Stimulated activated naive B cell treated with anti-CD40 and anti-IgM and Interleukin-4, amounts not matched to agents 10 μg/mL and 1 μg/mL and 100 μg/mL, for 72 hours (primary cell): ENCODE measurements at regions not wholly inside any gene's neighbourhood (a gene's known extent, or its start where the extent isn't known, plus 50 kb on each side); places are given as distances from the start of the nearest gene placed in this dataset.

Experiments used
- ATAC-seq, 2 donors: fragments of 150-1000 bp; cut with Tn5 transposase; replicated peaks; 2 replicates each; pipeline ENCODE4 v1.10.0; 2021; ENCODE audit warnings: moderate library complexity in 1 of 2
- DNase-seq: peaks from one replicate; pipeline ENCODE4 v3.0.0; 2021
- H3K27ac Mint-ChIP-seq: one replicate; pipeline ENCODE4 v1.8.0; 2022; ENCODE audit warnings: mild to moderate bottlenecking, mixed read lengths
- H3K27me3 Mint-ChIP-seq, 2 donors: one replicate each; pipeline ENCODE4 v1.8.0; 2022; ENCODE audit warnings: mixed read lengths in 2 of 2
- H3K36me3 Mint-ChIP-seq, 2 donors: one replicate each; pipeline ENCODE4 v1.8.0; 2022; ENCODE audit warnings: mixed read lengths in 2 of 2, mild to moderate bottlenecking in 1 of 2
- H3K4me1 Mint-ChIP-seq, 2 donors: one replicate each; pipeline ENCODE4 v1.8.0; 2022; ENCODE audit warnings: mixed read lengths in 2 of 2, mild to moderate bottlenecking in 1 of 2
- H3K4me3 Mint-ChIP-seq, 2 donors: one replicate each; pipeline ENCODE4 v1.8.0; 2022; ENCODE audit warnings: mild to moderate bottlenecking in 2 of 2, mixed read lengths in 2 of 2, moderate library complexity in 1 of 2
- H3K9me3 Mint-ChIP-seq, 2 donors: one replicate each; pipeline ENCODE4 v1.8.0; 2022; ENCODE audit warnings: mixed read lengths in 2 of 2, mild to moderate bottlenecking in 1 of 2

DNA sequence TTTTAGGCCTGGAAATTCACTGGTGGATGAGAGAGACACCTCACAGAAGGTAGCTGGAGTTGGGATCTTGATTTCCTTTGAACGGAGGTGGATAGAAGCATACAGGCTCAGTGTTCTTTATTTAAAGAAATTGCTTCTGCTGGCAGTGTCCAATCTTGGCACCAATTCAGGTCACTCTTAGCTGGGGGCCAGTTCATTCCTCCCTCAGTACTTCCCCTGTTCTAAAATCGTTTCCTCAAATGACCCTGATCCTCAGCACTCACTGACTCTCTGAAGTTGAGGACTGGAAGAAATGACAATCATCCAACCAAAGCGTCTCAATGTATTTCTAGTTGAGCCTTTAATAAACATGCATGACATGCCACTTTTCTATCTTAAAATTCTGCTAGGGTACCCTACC lies 472.5 kb upstream of the BTBD3 start:
- Mint-ChIP-seq H3K27me3 (no peaks in the 10 kb centered on the region), H3K36me3 (no peaks in the 10 kb centered on the region), H3K4me3 (no peak overlapping the region), H3K9me3 (peaks cover 2 to 4% of the 10 kb centered on the region in 2 donors), H3K4me1 (no peaks in the 10 kb centered on the region), H3K27ac (no peak overlapping the region)
- no peak for ATAC-seq
- DNase-seq = no peak

- Mint-ChIP-seq H3K27me3 (no peaks in the 10 kb centered on the region), H3K36me3 (no peaks in the 10 kb centered on the region), H3K4me3 (no peak overlapping the region), H3K4me1 (no peaks in the 10 kb centered on the region), H3K27ac (no peak overlapping the region), H3K9me3 (peaks cover 4% of the 10 kb centered on the region in 2 donors)
- DNase-seq (no peak), ATAC-seq (no peak)
These were observed 471.8 kb upstream of the BTBD3 start for GRCh38 chr20:11445891-11446290.

DNA sequence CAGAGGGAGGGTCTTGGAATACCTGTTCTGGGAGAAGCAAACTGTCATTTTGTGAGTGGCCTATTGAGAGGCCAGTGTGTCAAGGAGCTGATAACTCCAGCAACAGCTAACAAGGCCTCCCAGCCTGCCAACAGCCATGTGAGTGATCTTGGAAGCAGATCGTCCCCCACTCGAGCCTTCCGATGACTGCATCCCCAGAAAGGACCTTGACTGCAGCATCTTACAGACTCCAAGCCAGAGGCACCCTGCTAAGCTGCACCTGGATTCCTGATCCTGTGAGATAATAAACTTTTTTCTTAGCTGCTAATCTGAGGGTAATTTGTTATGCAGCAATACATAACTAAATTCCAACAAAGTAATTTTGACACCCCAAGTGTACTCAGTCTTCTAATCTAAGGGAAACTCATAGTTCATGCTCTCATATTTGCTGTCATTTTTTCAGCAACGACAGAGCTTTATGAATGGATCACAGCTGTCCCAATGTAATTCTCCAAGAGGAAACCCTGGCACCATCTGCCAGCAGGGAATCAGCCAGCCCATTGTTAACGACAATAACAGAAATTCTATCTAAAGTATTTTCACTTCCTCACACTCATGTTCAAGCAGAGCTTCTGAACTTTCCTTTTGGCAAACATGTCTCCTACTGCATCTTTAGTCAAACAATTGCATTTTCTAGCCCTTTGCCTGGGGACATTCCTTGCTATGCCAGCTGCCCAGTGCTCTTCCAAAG lies 470.2 kb upstream of the BTBD3 start:
- no peak for DNase-seq
- Mint-ChIP-seq H3K27ac (no peak overlapping the region), H3K36me3 (no peaks in the 10 kb centered on the region), H3K27me3 (no peaks in the 10 kb centered on the region), H3K4me1 (no peaks in the 10 kb centered on the region), H3K4me3 (no peak overlapping the region), H3K9me3 (peaks cover 4% of the 10 kb centered on the region in 2 donors)
- ATAC-seq = no peak

DNA sequence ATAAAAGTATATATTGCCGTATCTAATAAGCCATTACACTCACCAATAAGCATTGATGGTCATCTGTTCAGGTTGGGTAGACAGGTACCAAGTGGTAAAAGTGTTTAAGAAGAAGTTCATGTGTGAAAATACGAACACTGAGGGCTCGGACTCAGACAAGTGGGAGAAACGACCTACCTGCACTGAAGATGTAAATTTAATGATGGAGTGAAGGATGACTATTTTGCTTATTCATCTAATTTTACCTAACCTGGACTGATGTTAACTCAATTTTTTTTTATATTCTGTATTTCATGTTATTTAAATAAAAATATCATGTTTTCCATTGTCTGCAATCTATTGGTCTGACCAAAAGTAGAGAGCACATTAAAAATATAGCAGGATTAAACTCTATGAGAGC lies 469.1 kb upstream of the BTBD3 start:
- Mint-ChIP-seq H3K27me3 (no peaks in the 10 kb centered on the region), H3K36me3 (no peaks in the 10 kb centered on the region), H3K4me3 (no peak overlapping the region), H3K4me1 (no peaks in the 10 kb centered on the region), H3K9me3 (peaks cover 4% of the 10 kb centered on the region in 2 donors), H3K27ac (no peak overlapping the region)
- DNase-seq = no peak
- ATAC-seq = no peak

DNA sequence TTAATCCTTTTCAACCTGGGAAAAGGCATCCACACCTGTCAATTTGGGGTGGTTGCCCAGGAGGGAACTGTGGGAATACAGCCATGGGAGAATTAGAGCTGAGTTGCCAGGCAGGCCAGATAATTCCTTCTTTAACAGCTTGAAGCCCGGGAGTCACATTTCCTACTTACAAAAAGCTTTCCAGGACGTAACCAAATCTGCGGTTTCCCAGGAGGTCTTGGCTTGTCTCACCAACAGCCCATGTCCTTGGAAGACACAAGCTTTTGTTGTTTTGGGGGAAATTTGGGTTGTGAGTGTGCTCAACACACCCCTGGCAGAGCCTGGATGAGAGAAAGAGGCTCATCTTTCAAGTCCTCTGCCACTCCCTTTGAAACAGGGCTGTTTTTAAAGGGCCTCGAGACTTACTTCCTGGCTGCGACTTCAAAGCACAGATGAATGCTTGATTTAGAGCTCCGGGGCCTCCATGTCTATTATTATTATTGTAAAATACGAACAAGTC lies 465.9 kb upstream of the BTBD3 start:
- Mint-ChIP-seq H3K36me3 (no peaks in the 10 kb centered on the region), H3K27me3 (no peaks in the 10 kb centered on the region), H3K4me1 (no peaks in the 10 kb centered on the region), H3K9me3 (peaks cover 4% of the 10 kb centered on the region in 2 donors), H3K27ac (no peak overlapping the region), H3K4me3 (no peak overlapping the region)
- ATAC-seq = no peak
- DNase-seq = no peak

- H3K36me3 Mint-ChIP-seq = no peaks in the 10 kb centered on the region
- no peaks in the 10 kb centered on the region for H3K4me1 Mint-ChIP-seq
- DNase-seq (no peak), ATAC-seq (no peak)
- H3K27ac Mint-ChIP-seq = no peak overlapping the region
- peaks cover 2 to 4% of the 10 kb centered on the region in 2 donors for H3K9me3 Mint-ChIP-seq
- no peaks in the 10 kb centered on the region for H3K27me3 Mint-ChIP-seq
- H3K4me3 Mint-ChIP-seq = no peak overlapping the region
These were observed 465.4 kb upstream of the BTBD3 start for GRCh38 chr20:11452326-11452725.

- ATAC-seq (no peak), DNase-seq (no peak)
- no peaks in the 10 kb centered on the region for H3K36me3 Mint-ChIP-seq
- no peak overlapping the region for H3K4me3 Mint-ChIP-seq
- H3K4me1 Mint-ChIP-seq = no peaks in the 10 kb centered on the region
- H3K27ac Mint-ChIP-seq = no peak overlapping the region
- no peaks in the 10 kb centered on the region for H3K27me3 Mint-ChIP-seq
- peaks cover 2 to 4% of the 10 kb centered on the region in 2 donors for H3K9me3 Mint-ChIP-seq
These were observed 464.3 kb upstream of the BTBD3 start for GRCh38 chr20:11453430-11453829.

GRCh38 chr20:11454966-11455799 lies 462.5 kb upstream of the BTBD3 start:
- no peak overlapping the region for H3K4me3 Mint-ChIP-seq
- H3K4me1 Mint-ChIP-seq = no peaks in the 10 kb centered on the region
- no peaks in the 10 kb centered on the region for H3K27me3 Mint-ChIP-seq
- peaks cover 1 to 2% of the 10 kb centered on the region in 2 donors for H3K9me3 Mint-ChIP-seq
- no peak for ATAC-seq
- DNase-seq = no peak
- H3K36me3 Mint-ChIP-seq = no peaks in the 10 kb centered on the region
- no peak overlapping the region for H3K27ac Mint-ChIP-seq

- DNase-seq = no peak
- peaks cover 0 to 1% of the 10 kb centered on the region in 2 donors for H3K9me3 Mint-ChIP-seq
- no peak for ATAC-seq
- H3K4me1 Mint-ChIP-seq = no peaks in the 10 kb centered on the region
- no peaks in the 10 kb centered on the region for H3K27me3 Mint-ChIP-seq
- H3K36me3 Mint-ChIP-seq = no peaks in the 10 kb centered on the region
- no peak overlapping the region for H3K4me3 Mint-ChIP-seq
- H3K27ac Mint-ChIP-seq = no peak overlapping the region
These were observed 460.2 kb upstream of the BTBD3 start for GRCh38 chr20:11457488-11457887.

DNA sequence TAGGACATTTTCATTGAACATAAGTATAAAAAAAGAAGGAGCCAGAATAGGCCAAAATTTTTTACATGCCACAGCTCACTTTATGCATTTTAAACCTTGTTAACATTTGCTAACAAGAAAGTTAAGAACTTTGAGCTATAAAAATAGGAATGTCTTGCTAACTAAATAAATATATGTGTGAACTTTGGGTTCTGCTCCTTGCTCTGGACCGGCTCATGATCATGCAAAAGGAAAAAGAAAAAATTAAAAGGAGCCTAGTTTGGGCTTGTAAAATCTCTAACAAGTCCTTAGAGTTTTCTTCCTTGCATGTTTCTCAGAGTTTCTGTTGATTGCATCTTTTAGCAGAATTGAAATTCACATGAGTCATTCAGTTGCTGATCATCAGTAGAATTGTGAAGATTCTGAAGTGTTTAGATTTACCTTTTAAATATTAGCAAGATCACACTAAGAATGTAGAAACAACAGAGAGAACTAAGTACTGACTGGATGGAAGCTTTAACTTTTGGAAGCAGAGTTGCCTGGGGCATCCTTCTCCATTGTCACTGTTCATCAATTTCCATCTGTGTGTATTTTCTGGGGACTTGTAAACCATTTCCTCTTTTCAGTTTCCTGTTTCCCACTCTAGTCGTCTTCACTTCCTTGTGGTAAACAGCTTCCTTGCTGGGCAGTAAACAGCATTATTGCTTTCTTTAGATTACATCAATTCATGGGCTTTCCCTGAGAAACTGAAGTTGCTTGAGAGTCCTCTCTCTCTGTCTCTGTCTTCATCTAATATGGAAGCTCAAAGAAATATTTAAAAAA lies 458.4 kb upstream of the BTBD3 start:
- DNase-seq = no peak
- no peak overlapping the region for H3K4me3 Mint-ChIP-seq
- no peaks in the 10 kb centered on the region for H3K36me3 Mint-ChIP-seq
- H3K9me3 Mint-ChIP-seq = peaks cover 0 to 1% of the 10 kb centered on the region in 2 donors
- no peak for ATAC-seq
- H3K27me3 Mint-ChIP-seq = no peaks in the 10 kb centered on the region
- no peak overlapping the region for H3K27ac Mint-ChIP-seq
- no peaks in the 10 kb centered on the region for H3K4me1 Mint-ChIP-seq

- no peaks in the 10 kb centered on the region for H3K9me3 Mint-ChIP-seq
- H3K27ac Mint-ChIP-seq = no peak overlapping the region
- DNase-seq (no peak), ATAC-seq (no peak)
- H3K36me3 Mint-ChIP-seq = no peaks in the 10 kb centered on the region
- H3K27me3 Mint-ChIP-seq = no peaks in the 10 kb centered on the region
- H3K4me3 Mint-ChIP-seq = no peak overlapping the region
- H3K4me1 Mint-ChIP-seq = no peaks in the 10 kb centered on the region
These were observed 450.3 kb upstream of the BTBD3 start for GRCh38 chr20:11467436-11467835.

GRCh38 chr20:11468880-11469279 lies 448.8 kb upstream of the BTBD3 start:
- Mint-ChIP-seq H3K27ac (no peak overlapping the region), H3K4me1 (no peaks in the 10 kb centered on the region), H3K36me3 (no peaks in the 10 kb centered on the region), H3K4me3 (no peak overlapping the region), H3K27me3 (no peaks in the 10 kb centered on the region), H3K9me3 (no peaks in the 10 kb centered on the region)
- DNase-seq (no peak), ATAC-seq (no peak)

GRCh38 chr20:11469795-11470435 lies 447.8 kb upstream of the BTBD3 start:
- Mint-ChIP-seq H3K4me3 (no peak overlapping the region), H3K27me3 (no peaks in the 10 kb centered on the region), H3K36me3 (no peaks in the 10 kb centered on the region), H3K27ac (no peak overlapping the region), H3K9me3 (peaks cover 0 to 3% of the 10 kb centered on the region in 2 donors), H3K4me1 (no peaks in the 10 kb centered on the region)
- no peak for DNase-seq
- no peak for ATAC-seq

DNA sequence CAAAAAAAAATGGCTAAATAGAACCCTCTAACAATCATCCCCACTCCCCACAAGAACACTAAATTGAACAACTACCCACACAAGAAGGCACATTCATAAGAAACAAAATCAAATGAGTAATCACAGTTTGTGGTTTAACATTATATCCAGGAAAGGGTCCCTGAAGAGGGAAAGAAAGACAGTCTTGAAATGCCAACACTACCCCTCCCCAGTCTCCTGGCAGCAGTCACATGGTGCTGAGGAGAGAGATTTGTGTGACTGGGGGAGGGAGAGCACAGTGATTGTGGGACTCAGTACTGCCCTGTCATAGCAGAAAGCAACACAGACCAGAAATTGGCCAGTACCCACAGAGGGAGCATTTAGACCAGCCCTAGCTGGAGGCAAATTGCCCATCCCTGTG lies 443.7 kb upstream of the BTBD3 start:
- no peaks in the 10 kb centered on the region for H3K36me3 Mint-ChIP-seq
- DNase-seq (no peak), ATAC-seq (no peak)
- H3K27me3 Mint-ChIP-seq = no peaks in the 10 kb centered on the region
- H3K9me3 Mint-ChIP-seq = peaks cover 5 to 7% of the 10 kb centered on the region in 2 donors
- H3K27ac Mint-ChIP-seq = no peak overlapping the region
- H3K4me3 Mint-ChIP-seq = no peak overlapping the region
- H3K4me1 Mint-ChIP-seq = no peaks in the 10 kb centered on the region
